Natural killer cell (primary cell): ENCODE measurements at regions not wholly inside any gene's neighbourhood (a gene's known extent, or its start where the extent isn't known, plus 50 kb on each side); places are given as distances from the start of the nearest gene placed in this dataset.

Experiments used
- ATAC-seq, 3 donors: fragments of 150-1000 bp in 2 of 3; fragments of 200-7000 bp in 1 of 3; cut with Tn5 transposase; 1 replicate in 1 of 3; 2 replicates in 2 of 3; pipeline ENCODE4 v1.10.0; 2021; ENCODE audit warnings: mild to moderate bottlenecking in 2 of 3, moderate library complexity in 2 of 3
- DNase-seq, 2 donors: peaks; one replicate each; pipeline versions ENCODE4 v3.0.0 to v3.0.0-alpha.2; 2013 to 2021; ENCODE audit warnings: mixed read lengths in 1 of 2
- H3K27ac ChIP-seq: one replicate; pipeline ENCODE4 v1.5.1; 2013; ENCODE audit warnings: mild to moderate bottlenecking, low read length
- H3K27me3 ChIP-seq: one replicate; pipeline ENCODE4 v1.6.1; 2013; ENCODE audit warnings: low read length; ENCODE audit not compliant: control insufficient read depth, insufficient read depth
- H3K36me3 ChIP-seq: one replicate; pipeline ENCODE4 v1.6.1; 2013; ENCODE audit warnings: low read length; ENCODE audit not compliant: control insufficient read depth, insufficient read depth
- H3K4me1 ChIP-seq: one replicate; pipeline ENCODE4 v1.6.1; 2013; ENCODE audit warnings: low read length; ENCODE audit not compliant: control insufficient read depth, insufficient read depth
- H3K4me3 ChIP-seq: one replicate; pipeline ENCODE4 v1.5.1; 2013; ENCODE audit warnings: low read length
- H3K9me3 ChIP-seq: one replicate; pipeline ENCODE4 v1.6.1; 2013; ENCODE audit warnings: low read length; ENCODE audit not compliant: control insufficient read depth, insufficient read depth
- H3K27ac Mint-ChIP-seq, 2 donors: one replicate each; pipeline ENCODE4 v1.8.0; 2022; ENCODE audit warnings: mild to moderate bottlenecking in 2 of 2, mixed read lengths in 2 of 2, moderate library complexity in 1 of 2
- H3K27me3 Mint-ChIP-seq, 2 donors: one replicate each; pipeline ENCODE4 v1.8.0; 2022; ENCODE audit warnings: low read depth in 2 of 2, mixed read lengths in 2 of 2
- H3K36me3 Mint-ChIP-seq: one replicate; pipeline ENCODE4 v1.8.0; 2022; ENCODE audit warnings: mixed read lengths
- H3K4me1 Mint-ChIP-seq, 2 donors: one replicate each; pipeline ENCODE4 v1.8.0; 2022; ENCODE audit warnings: mixed read lengths in 2 of 2
- H3K4me3 Mint-ChIP-seq: one replicate; pipeline ENCODE4 v1.8.0; 2022; ENCODE audit warnings: mild to moderate bottlenecking, moderate library complexity, mixed read lengths
- H3K9me3 Mint-ChIP-seq, 2 donors: one replicate each; pipeline ENCODE4 v1.8.0; 2022; ENCODE audit warnings: mixed read lengths in 2 of 2
- WGBS: methylation state at CpG from one replicate; pipeline ENCODE4 v1.1.7; 2013; ENCODE audit warnings: missing lambda C conversion rate; ENCODE audit not compliant: insufficient coverage; 5-methylcytosine and 5-hydroxymethylcytosine counted together
- intact Hi-C: fragments of 100-400 bp; cut with micrococcal nuclease; formaldehyde crosslinking; loops from one replicate; pipeline ENCODE4 v1.14.2; 2022
- TF ChIP-seq, protein P1 (sequence below): fragments of 200-600 bp; IDR thresholded peaks from one replicate; pipeline ENCODE4 v1.8.0; 2022; ENCODE audit warnings: antibody characterized with exemption

DNA sequence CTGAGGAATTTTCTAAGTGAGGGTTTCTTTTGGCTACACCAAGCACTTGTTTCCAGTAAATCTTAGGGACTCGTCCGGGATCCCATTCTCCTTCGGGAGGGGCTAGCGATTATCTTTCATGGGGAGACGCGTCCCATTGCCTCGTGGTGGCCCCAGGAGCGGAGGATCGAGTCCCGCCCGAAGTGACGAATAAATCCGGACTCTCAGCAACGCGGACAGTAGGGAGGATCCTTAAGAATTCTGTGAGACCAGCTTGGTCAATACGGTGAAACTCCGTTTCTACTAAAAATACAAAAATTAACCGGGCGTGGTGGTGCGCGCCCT is 69.1 kb upstream of the PRSS16 start:
- TF ChIP-seq, protein P1, sequence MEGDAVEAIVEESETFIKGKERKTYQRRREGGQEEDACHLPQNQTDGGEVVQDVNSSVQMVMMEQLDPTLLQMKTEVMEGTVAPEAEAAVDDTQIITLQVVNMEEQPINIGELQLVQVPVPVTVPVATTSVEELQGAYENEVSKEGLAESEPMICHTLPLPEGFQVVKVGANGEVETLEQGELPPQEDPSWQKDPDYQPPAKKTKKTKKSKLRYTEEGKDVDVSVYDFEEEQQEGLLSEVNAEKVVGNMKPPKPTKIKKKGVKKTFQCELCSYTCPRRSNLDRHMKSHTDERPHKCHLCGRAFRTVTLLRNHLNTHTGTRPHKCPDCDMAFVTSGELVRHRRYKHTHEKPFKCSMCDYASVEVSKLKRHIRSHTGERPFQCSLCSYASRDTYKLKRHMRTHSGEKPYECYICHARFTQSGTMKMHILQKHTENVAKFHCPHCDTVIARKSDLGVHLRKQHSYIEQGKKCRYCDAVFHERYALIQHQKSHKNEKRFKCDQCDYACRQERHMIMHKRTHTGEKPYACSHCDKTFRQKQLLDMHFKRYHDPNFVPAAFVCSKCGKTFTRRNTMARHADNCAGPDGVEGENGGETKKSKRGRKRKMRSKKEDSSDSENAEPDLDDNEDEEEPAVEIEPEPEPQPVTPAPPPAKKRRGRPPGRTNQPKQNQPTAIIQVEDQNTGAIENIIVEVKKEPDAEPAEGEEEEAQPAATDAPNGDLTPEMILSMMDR, result no peak
- H3K36me3 ChIP-seq, result no peaks in the 10 kb centered on the region
- Mint-ChIP-seq H3K27me3 (peaks cover 0 to 9% of the 10 kb centered on the region in 2 donors), H3K4me1 (peaks cover 25 to 26% of the 10 kb centered on the region in 2 donors), H3K9me3 (no peaks in the 10 kb centered on the region), H3K27ac (peak overlapping the region; percentile 92 to 98), H3K36me3 (no peaks in the 10 kb centered on the region), H3K4me3 (peak overlapping the region; percentile 95)
- H3K9me3 ChIP-seq, result no peaks in the 10 kb centered on the region
- 4% methylated on average over 21 of the region's 21 CpGs for whole genome bisulfite sequencing
- peak overlapping the region; percentile 81 for H3K4me3 ChIP-seq
- intact Hi-C loops, result loop anchor here (10.0 kb wide), 1 partner anchor 326 kb away; no protein-coding TSS in a partner anchor
- ATAC-seq, result no peak
- no peaks in the 10 kb centered on the region for H3K27me3 ChIP-seq
- DNase-seq, result no peak
- H3K27ac ChIP-seq, result peak overlapping the region; percentile 66
- peaks cover 13% of the 10 kb centered on the region for H3K4me1 ChIP-seq

DNA sequence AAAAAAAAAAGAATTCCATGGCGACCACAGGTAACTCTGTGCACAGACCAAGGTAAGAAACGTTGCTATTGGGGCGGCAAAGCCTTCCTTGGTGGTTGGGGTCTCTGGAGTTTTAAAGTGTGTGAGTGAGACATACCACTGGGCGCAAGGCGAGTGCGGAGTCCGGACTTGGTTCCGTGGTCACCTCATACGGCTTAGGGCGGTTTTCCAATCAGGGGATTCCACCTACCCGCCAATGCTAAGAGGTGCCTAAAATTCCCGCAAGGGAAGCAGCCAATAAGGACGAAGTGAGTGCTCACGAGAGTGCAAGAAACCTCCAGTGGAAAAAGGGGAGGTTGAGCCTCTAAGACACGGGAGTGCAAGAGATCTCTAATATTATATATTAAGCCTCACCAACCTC is 68.6 kb upstream of the PRSS16 start:
- peaks cover 13% of the 10 kb centered on the region for H3K4me1 ChIP-seq
- 62% methylated on average over 14 of the region's 15 CpGs for WGBS
- peaks cover 25 to 26% of the 10 kb centered on the region in 2 donors for H3K4me1 Mint-ChIP-seq
- H3K27me3 ChIP-seq, result no peaks in the 10 kb centered on the region
- no peaks in the 10 kb centered on the region for H3K36me3 Mint-ChIP-seq
- peaks cover 0 to 9% of the 10 kb centered on the region in 2 donors for H3K27me3 Mint-ChIP-seq
- H3K36me3 ChIP-seq, result no peaks in the 10 kb centered on the region
- H3K4me3 ChIP-seq, result no peak overlapping the region
- H3K9me3 Mint-ChIP-seq, result no peaks in the 10 kb centered on the region
- ATAC-seq (no peak), DNase-seq (no peak)
- TF ChIP-seq, protein P1, result no peak
- H3K27ac Mint-ChIP-seq, result peak overlapping the region in 1 of 2 donors; percentile 92
- intact Hi-C loops, result loop anchor here (10.0 kb wide), 1 partner anchor 326 kb away; no protein-coding TSS in a partner anchor
- peak overlapping the region; percentile 95 for H3K4me3 Mint-ChIP-seq
- no peaks in the 10 kb centered on the region for H3K9me3 ChIP-seq
- no peak overlapping the region for H3K27ac ChIP-seq

DNA sequence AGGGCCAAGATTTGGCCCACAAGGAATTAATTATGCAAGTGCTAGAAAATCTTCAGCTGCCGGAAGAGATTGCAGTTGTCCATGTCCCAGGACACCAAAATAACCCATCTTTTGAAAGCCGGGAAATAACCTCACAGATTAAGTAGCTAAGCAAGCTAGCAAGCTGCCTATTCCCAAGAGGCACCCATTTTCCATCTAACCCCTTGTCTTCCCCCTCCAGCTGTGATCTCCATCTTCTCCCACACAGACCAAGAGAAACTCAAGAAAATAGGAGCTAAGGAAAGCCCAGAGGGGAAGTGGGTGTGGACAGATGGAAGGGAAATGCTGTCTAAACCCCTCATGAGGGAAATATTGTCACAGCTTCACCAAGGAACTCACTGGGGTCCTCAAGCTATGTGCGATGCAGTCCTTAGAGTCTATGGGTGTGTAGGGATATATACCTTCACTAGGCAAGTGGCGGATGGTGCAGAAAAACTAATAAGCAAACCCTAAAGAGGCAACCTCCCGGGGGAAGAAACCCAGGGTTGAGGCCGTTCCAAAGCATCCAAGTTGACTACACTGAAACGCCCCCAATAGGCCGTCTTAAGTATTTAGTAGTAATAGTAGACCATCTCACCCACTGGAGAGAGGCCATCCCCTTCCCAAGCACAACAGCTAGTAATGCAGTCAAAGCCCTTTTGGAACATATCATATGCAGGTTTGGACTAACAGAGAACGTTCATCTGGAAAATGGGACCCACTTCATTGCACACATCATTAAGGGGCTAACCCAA is 64.3 kb upstream of the PRSS16 start:
- 86% methylated on average over 8 of the region's 9 CpGs for WGBS
- no peaks in the 10 kb centered on the region for H3K27me3 ChIP-seq
- Mint-ChIP-seq H3K4me3 (no peak overlapping the region), H3K27me3 (peaks cover 0 to 9% of the 10 kb centered on the region in 2 donors), H3K36me3 (no peaks in the 10 kb centered on the region), H3K27ac (no peak overlapping the region), H3K4me1 (peaks cover 13 to 15% of the 10 kb centered on the region in 2 donors), H3K9me3 (no peaks in the 10 kb centered on the region)
- DNase-seq, result no peak
- H3K4me1 ChIP-seq, result peaks cover 14% of the 10 kb centered on the region
- ATAC-seq, result no peak
- H3K36me3 ChIP-seq, result no peaks in the 10 kb centered on the region
- no peak overlapping the region for H3K4me3 ChIP-seq
- intact Hi-C loops, result no loop called here
- no peaks in the 10 kb centered on the region for H3K9me3 ChIP-seq
- no peak overlapping the region for H3K27ac ChIP-seq
- TF ChIP-seq, protein P1, result no peak
